H1 (cell line): ENCODE measurements at regions not wholly inside any gene's neighbourhood (a gene's known extent, or its start where the extent isn't known, plus 50 kb on each side); places are given as distances from the start of the nearest gene placed in this dataset.

Experiments used
- CTCF ChIA-PET: fragments of 300-600 bp; sonication (Branson Sonifier 250); formaldehyde crosslinking; loops from one replicate; lab custom pipeline; 2021; ENCODE audit not compliant: partially characterized antibody; lab: Charles Lee
- POLR2A ChIA-PET: fragments of 300-600 bp; sonication (Branson Sonifier 250); formaldehyde crosslinking; loops from one replicate; lab custom pipeline; 2021; ENCODE audit warnings: inconsistent platforms; ENCODE audit not compliant: partially characterized antibody; lab: Charles Lee
- DNase-seq, 2 experiments: peaks; one replicate each; pipeline versions ENCODE4 v3.0.0 to v3.0.0-alpha.2; 2010 to 2022; ENCODE audit warnings: low spot score in 2 of 2, low read depth in 1 of 2, mixed read lengths in 1 of 2
- FAIRE-seq: peaks from 2 replicates; lab custom pipeline; 2011; peaks lifted over from hg19 to GRCh38; lab: Jason Lieb, UNC
- H2AFZ ChIP-seq: 2 replicates; pipeline ENCODE4 v1.8.1; 2012; ENCODE audit warnings: low read length, inconsistent platforms
- H2AK5ac ChIP-seq: 2 replicates; pipeline ENCODE4 v1.6.1; 2013; ENCODE audit warnings: low read depth, low read length
- H2BK120ac ChIP-seq: replicated peaks from 2 replicates; pipeline ENCODE3; 2013; ENCODE audit warnings: low read depth, low read length, inconsistent platforms
- H2BK12ac ChIP-seq: 2 replicates; pipeline ENCODE4 v1.6.1; 2013; ENCODE audit warnings: low read depth, low read length
- H2BK15ac ChIP-seq: 2 replicates; pipeline ENCODE4 v1.6.1; 2013; ENCODE audit warnings: low read length
- H2BK20ac ChIP-seq: 2 replicates; pipeline ENCODE4 v1.6.1; 2013; ENCODE audit warnings: low read length
- H2BK5ac ChIP-seq: 2 replicates; pipeline ENCODE4 v1.6.1; 2013; ENCODE audit warnings: low read depth, low read length
- H3K14ac ChIP-seq: 2 replicates; pipeline ENCODE4 v1.6.1; 2013; ENCODE audit warnings: inconsistent platforms; ENCODE audit not compliant: insufficient read length
- H3K18ac ChIP-seq: 2 replicates; pipeline ENCODE4 v1.6.1; 2013; ENCODE audit warnings: low read length; ENCODE audit errors: extremely low read depth
- H3K23ac ChIP-seq: 2 replicates; pipeline ENCODE4 v1.6.1; 2013; ENCODE audit warnings: inconsistent platforms; ENCODE audit not compliant: insufficient read length
- H3K23me2 ChIP-seq: 2 replicates; pipeline ENCODE4 v1.6.1; 2013; ENCODE audit warnings: low read depth, low read length
- H3K27ac ChIP-seq: 2 replicates; pipeline ENCODE4 v1.6.1; 2011; ENCODE audit warnings: low read depth, low read length, inconsistent platforms
- H3K27me3 ChIP-seq, 4 experiments: replicated peaks in 1 of 4; 1 replicate in 1 of 4; 2 replicates in 3 of 4; pipeline versions ENCODE4 v1.6.1 to v1.8.1; 2011 to 2013; ENCODE audit warnings: low read length in 3 of 4, mild to moderate bottlenecking in 3 of 4, inconsistent platforms in 2 of 4, mixed read lengths in 2 of 4, moderate library complexity in 1 of 4; ENCODE audit not compliant: control insufficient read depth in 3 of 4, insufficient read depth in 3 of 4; ENCODE audit errors: extremely low read depth in 1 of 4
- H3K36me3 ChIP-seq, 4 experiments: 2 replicates each; pipeline versions ENCODE4 v1.6.1 to v1.8.1; 2011 to 2013; ENCODE audit warnings: mild to moderate bottlenecking in 4 of 4, low read length in 3 of 4, moderate library complexity in 2 of 4, control low read depth in 1 of 4, inconsistent platforms in 1 of 4; ENCODE audit not compliant: insufficient read depth in 4 of 4, control insufficient read depth in 2 of 4
- H3K4ac ChIP-seq: replicated peaks from 2 replicates; pipeline ENCODE3; 2013; ENCODE audit warnings: low read length, low read depth, mixed read lengths, inconsistent platforms; ENCODE audit not compliant: insufficient read length
- H3K4me1 ChIP-seq, 4 experiments: replicated peaks in 1 of 4; 1 replicate in 1 of 4; 2 replicates in 3 of 4; pipeline versions ENCODE4 v1.6.1 to v1.8.1; 2011 to 2013; ENCODE audit warnings: low read length in 3 of 4, inconsistent platforms in 2 of 4, mixed read lengths in 1 of 4; ENCODE audit not compliant: insufficient read depth in 4 of 4, control insufficient read depth in 3 of 4
- H3K4me2 ChIP-seq, 2 experiments: 2 replicates each; pipeline versions ENCODE4 v1.6.1 to v1.8.1; 2011 to 2013; ENCODE audit warnings: low read depth in 2 of 2, low read length in 2 of 2, control low read depth in 1 of 2, inconsistent platforms in 1 of 2, mild to moderate bottlenecking in 1 of 2; ENCODE audit not compliant: insufficient read depth in 1 of 2
- H3K4me3 ChIP-seq, 4 experiments: fragments of 200-600, 300-600 bp in 1 of 4; sonication (generic), shearing (Covaris generic), sonication (Bioruptor Twin) in 1 of 4; 2 replicates each; pipeline versions ENCODE4 v1.5.1 to v1.8.1; 2011 to 2016; ENCODE audit warnings: low read length in 4 of 4, low read depth in 3 of 4, control low read depth in 2 of 4, inconsistent platforms in 2 of 4, mild to moderate bottlenecking in 2 of 4, mixed read lengths in 1 of 4, moderate library complexity in 1 of 4; ENCODE audit not compliant: insufficient read depth in 2 of 4; ENCODE audit errors: extremely low read depth in 1 of 4
- H3K56ac ChIP-seq: replicated peaks from 2 replicates; pipeline ENCODE3; 2013; ENCODE audit warnings: low read depth, mild to moderate bottlenecking, mixed read lengths, low read length, inconsistent platforms; ENCODE audit not compliant: insufficient read length
- H3K79me1 ChIP-seq: 2 replicates; pipeline ENCODE4 v1.6.1; 2013; ENCODE audit warnings: low read depth, low read length, control low read depth
- H3K79me2 ChIP-seq, 2 experiments: 2 replicates each; pipeline versions ENCODE4 v1.6.1 to v1.8.1; 2012 to 2013; ENCODE audit warnings: low read length in 2 of 2, mild to moderate bottlenecking in 2 of 2, inconsistent platforms in 1 of 2; ENCODE audit not compliant: insufficient read depth in 2 of 2, control insufficient read depth in 1 of 2
- H3K9ac ChIP-seq, 4 experiments: replicated peaks in 1 of 4; 1 replicate in 1 of 4; 2 replicates in 3 of 4; pipeline versions ENCODE4 v1.6.1 to v1.8.1; 2011 to 2013; ENCODE audit warnings: low read depth in 3 of 4, low read length in 3 of 4, control low read depth in 2 of 4, mild to moderate bottlenecking in 2 of 4, moderate library complexity in 2 of 4, inconsistent platforms in 1 of 4; ENCODE audit errors: extremely low read depth in 1 of 4
- H3K9me3 ChIP-seq, 2 experiments: 2 replicates each; pipeline versions ENCODE4 v1.6.1 to v1.8.1; 2012 to 2013; ENCODE audit warnings: mild to moderate bottlenecking in 2 of 2, moderate library complexity in 2 of 2, control low read depth in 1 of 2, inconsistent platforms in 1 of 2, low read depth in 1 of 2, low read length in 1 of 2, mixed read lengths in 1 of 2; ENCODE audit not compliant: insufficient read depth in 2 of 2
- H4K20me1 ChIP-seq, 2 experiments: replicated peaks in 1 of 2; 2 replicates each; pipeline versions ENCODE3 to v1.8.1; 2011 to 2013; ENCODE audit warnings: inconsistent platforms in 2 of 2, low read length in 2 of 2, mild to moderate bottlenecking in 1 of 2; ENCODE audit not compliant: insufficient read depth in 2 of 2, control insufficient read depth in 1 of 2
- H4K5ac ChIP-seq: 2 replicates; pipeline ENCODE4 v1.6.1; 2013; ENCODE audit warnings: low read length, low read depth, mixed read lengths, inconsistent platforms; ENCODE audit not compliant: insufficient read length
- H4K8ac ChIP-seq: 2 replicates; pipeline ENCODE4 v1.8.0; 2013; ENCODE audit warnings: mild to moderate bottlenecking, moderate library complexity, low read length, inconsistent platforms; ENCODE audit not compliant: insufficient read depth; ENCODE audit errors: extremely low read depth
- H4K91ac ChIP-seq: replicated peaks from 2 replicates; pipeline ENCODE3; 2013; ENCODE audit warnings: low read length, mixed read lengths, inconsistent platforms; ENCODE audit not compliant: insufficient read length
- EZH2 ChIP-seq: fragments of 200-600 bp; sonication (generic); IDR thresholded peaks from 2 replicates; pipeline ENCODE4 v1.7.1; 2012; ENCODE audit warnings: low read depth, mild to moderate bottlenecking, moderate library complexity, low read length, inconsistent platforms; ENCODE audit not compliant: severe bottlenecking
- GABPA ChIP-seq: IDR thresholded peaks from 2 replicates; pipeline ENCODE4 v1.6.1; 2011; ENCODE audit warnings: mild to moderate bottlenecking, low read length, moderate library complexity, borderline replicate concordance; ENCODE audit not compliant: insufficient read depth
- GTF2F1 ChIP-seq: IDR thresholded peaks from 2 replicates; pipeline ENCODE4 v1.6.1; 2012; ENCODE audit warnings: low read depth, low read length, improper control_type of control experiment, borderline replicate concordance
- PHF8 ChIP-seq: fragments of 200-600 bp; sonication (generic); conservative IDR thresholded peaks from 2 replicates; pipeline ENCODE4 v1.7.1; 2012; ENCODE audit warnings: low read depth, mild to moderate bottlenecking, inconsistent platforms, low read length, moderate library complexity
- POLR2A ChIP-seq, 2 experiments: IDR thresholded peaks; 1 replicate in 1 of 2; 2 replicates in 1 of 2; pipeline ENCODE4 v1.6.1; 2011; ENCODE audit warnings: low read depth in 2 of 2, low read length in 2 of 2, mild to moderate bottlenecking in 2 of 2; ENCODE audit errors: control extremely low read depth in 1 of 2
- RBBP5 ChIP-seq: IDR thresholded peaks from 2 replicates; pipeline ENCODE4 v1.7.1; 2012; ENCODE audit warnings: low read depth, mild to moderate bottlenecking, inconsistent platforms, low read length, moderate library complexity, borderline replicate concordance
- RXRA ChIP-seq: IDR thresholded peaks from 2 replicates; pipeline ENCODE4 v1.6.1; 2011; ENCODE audit warnings: low read depth, mild to moderate bottlenecking, low read length, moderate library complexity; ENCODE audit not compliant: insufficient read depth
- SIN3A ChIP-seq, 2 experiments: IDR thresholded peaks in 1 of 2; conservative IDR thresholded peaks in 1 of 2; 2 replicates each; pipeline ENCODE4 v1.6.1; 2011 to 2012; ENCODE audit warnings: low read length in 2 of 2, improper control_type of control experiment in 1 of 2, low read depth in 1 of 2, mild to moderate bottlenecking in 1 of 2
- SIRT6 ChIP-seq: IDR thresholded peaks from one replicate; pipeline ENCODE4 v1.7.1; 2012; ENCODE audit warnings: low read length, inconsistent platforms
- SUZ12 ChIP-seq: fragments of 200-600 bp; sonication (generic); IDR thresholded peaks from 2 replicates; pipeline ENCODE4 v1.6.1; 2012; ENCODE audit warnings: mild to moderate bottlenecking, inconsistent platforms, low read length, moderate library complexity, mixed read lengths
- WGBS, 2 experiments: shearing (Covaris generic) in 1 of 2; methylation state at CpG; one replicate each; pipeline versions ENCODE4 v1.1.6 to v1.1.7; 2013 to 2015; ENCODE audit warnings: low lambda C conversion rate in 2 of 2, mixed read lengths in 2 of 2, inconsistent platforms in 1 of 2, low coverage in 1 of 2, missing lambda C conversion rate in 1 of 2; ENCODE audit not compliant: insufficient replicate concordance in 2 of 2, insufficient coverage in 1 of 2, insufficient read length in 1 of 2; ENCODE audit errors: extremely low coverage in 1 of 2, missing lambda C conversion rate in 1 of 2; 5-methylcytosine and 5-hydroxymethylcytosine counted together
- TF ChIP-seq, protein P1 (sequence below): IDR thresholded peaks from 2 replicates; pipeline ENCODE4 v1.6.1; 2011; ENCODE audit warnings: low read length, improper control_type of control experiment

DNA sequence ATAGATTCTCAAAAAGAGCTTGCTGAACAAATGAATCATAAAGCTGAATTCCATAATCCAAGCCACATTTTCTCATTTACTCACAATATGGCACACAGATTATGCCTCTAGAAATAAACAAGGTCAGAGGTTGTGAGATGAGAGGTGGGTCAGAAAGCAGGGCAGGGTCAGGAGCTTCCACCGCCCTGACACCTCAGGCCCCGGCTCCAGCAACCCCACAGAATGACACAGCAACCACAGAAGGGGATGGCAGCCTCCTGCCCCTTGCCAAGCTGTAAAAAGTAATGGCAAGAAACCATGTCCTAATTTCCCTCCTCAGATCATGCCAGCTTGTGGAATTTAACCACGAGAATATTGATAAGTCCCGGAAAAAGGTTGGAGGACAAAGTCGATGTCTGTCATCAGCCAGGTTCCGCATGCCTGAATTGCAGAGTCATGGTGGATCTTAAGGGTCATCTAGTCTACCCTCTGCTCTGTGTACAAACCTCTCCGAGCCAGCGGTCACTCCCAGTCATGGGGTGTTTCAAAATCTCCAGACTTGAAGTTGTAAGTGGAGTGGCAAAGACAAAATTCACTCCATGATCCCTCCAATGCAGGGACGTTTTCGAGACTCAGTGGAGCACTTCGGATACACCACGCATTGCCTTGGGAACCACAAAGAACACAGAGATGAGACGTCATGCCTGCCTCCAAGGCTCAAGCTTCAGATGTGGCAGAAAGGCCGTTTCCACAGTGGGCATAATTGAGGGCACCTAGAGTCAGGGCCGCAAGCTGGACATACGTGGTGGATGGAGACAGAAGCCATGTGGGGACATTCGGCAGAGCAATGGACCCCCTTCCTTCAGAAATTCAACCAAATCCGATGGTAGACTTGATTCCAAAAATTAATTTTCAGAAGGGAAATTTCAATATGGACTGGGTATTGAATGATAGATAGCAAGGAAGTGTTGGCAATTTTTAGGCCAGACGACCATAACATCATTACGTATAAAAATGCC is 254.0 kb downstream of the TOMM20 start:
- Histone ChIP-seq H3K79me2 (no peaks in the 10 kb centered on the region), H3K27me3 (no peaks in the 10 kb centered on the region), H4K91ac (peak overlapping the region; percentile 8), H3K18ac (no peak overlapping the region), H3K27ac (no peak overlapping the region), H3K4me2 (no peak overlapping the region), H4K5ac (no peak overlapping the region), H3K79me1 (no peaks in the 10 kb centered on the region), H4K8ac (no peak overlapping the region), H2AK5ac (no peak overlapping the region), H2BK120ac (no peak overlapping the region), H2BK12ac (no peak overlapping the region), H3K4me1 (no peaks in the 10 kb centered on the region; a peak in 1 of 7 replicates), H3K14ac (no peak overlapping the region), H2BK15ac (no peak overlapping the region), H3K4ac (no peak overlapping the region), H3K9ac (no peak overlapping the region), H3K23me2 (no peaks in the 10 kb centered on the region), H3K23ac (no peak overlapping the region), H2BK20ac (no peak overlapping the region), H3K36me3 (no peaks in the 10 kb centered on the region), H3K56ac (no peak overlapping the region), H4K20me1 (no peaks in the 10 kb centered on the region), H2BK5ac (no peak overlapping the region), H3K4me3 (no peak overlapping the region), H2AFZ (no peak overlapping the region), H3K9me3 (no peaks in the 10 kb centered on the region)
- POLR2A ChIA-PET, result no interaction called here
- WGBS, 2 experiments, result 89% methylated on average over 20 of the region's 20 CpGs; no CpG with 5 or more reads in 1 of the 2 experiments
- CTCF ChIA-PET, result interaction anchor here (0.5 to 1.5 kb wide), 6 partner anchors 12 to 290 kb away, joined by 3 to 4 read pairs (median 3); no protein-coding TSS in a partner anchor
- FAIRE-seq, result no peak
- DNase-seq, result no peak
- TF ChIP-seq GABPA, result no peak
- no peak for TF ChIP-seq RBBP5
- no peak for TF ChIP-seq GTF2F1
- TF ChIP-seq EZH2, result no peak
- no peak for TF ChIP-seq POLR2A (IDR thresholded peaks at IDR 0.05; ENCODE audit: control extremely low read depth in 1 of 2, low read depth in 2 of 2, low read length in 2 of 2)
- TF ChIP-seq, protein P1, sequence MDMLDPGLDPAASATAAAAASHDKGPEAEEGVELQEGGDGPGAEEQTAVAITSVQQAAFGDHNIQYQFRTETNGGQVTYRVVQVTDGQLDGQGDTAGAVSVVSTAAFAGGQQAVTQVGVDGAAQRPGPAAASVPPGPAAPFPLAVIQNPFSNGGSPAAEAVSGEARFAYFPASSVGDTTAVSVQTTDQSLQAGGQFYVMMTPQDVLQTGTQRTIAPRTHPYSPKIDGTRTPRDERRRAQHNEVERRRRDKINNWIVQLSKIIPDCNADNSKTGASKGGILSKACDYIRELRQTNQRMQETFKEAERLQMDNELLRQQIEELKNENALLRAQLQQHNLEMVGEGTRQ, result no peak
- no peak for TF ChIP-seq RXRA
- TF ChIP-seq SUZ12, result no peak
- no peak for TF ChIP-seq SIN3A (conservative IDR thresholded peaks at IDR 0.05 in 1 of 2, IDR thresholded peaks at IDR 0.05 in 1 of 2; ENCODE audit: low read depth in 1 of 2, low read length in 2 of 2)
- TF ChIP-seq SIRT6, result no peak
- no peak for TF ChIP-seq PHF8
